Fibroblast of mammary gland (primary cell): ENCODE measurements at regions not wholly inside any gene's neighbourhood (a gene's known extent, or its start where the extent isn't known, plus 50 kb on each side); places are given as distances from the start of the nearest gene placed in this dataset.

Source experiments
- DNase-seq: peaks from one replicate; pipeline ENCODE4 v3.0.0-alpha.2; 2010; ENCODE audit warnings: low read depth
- H3K4me3 ChIP-seq: 2 replicates; pipeline ENCODE4 v1.5.1; 2011; ENCODE audit warnings: low read depth, mild to moderate bottlenecking, low read length, moderate library complexity; ENCODE audit not compliant: control insufficient read depth
- TF ChIP-seq, protein P1 (sequence below): conservative IDR thresholded peaks from 2 replicates; pipeline ENCODE4 v1.5.1; 2011; ENCODE audit warnings: low read depth, low read length, inconsistent platforms; ENCODE audit not compliant: control insufficient read depth, insufficient read depth

DNA sequence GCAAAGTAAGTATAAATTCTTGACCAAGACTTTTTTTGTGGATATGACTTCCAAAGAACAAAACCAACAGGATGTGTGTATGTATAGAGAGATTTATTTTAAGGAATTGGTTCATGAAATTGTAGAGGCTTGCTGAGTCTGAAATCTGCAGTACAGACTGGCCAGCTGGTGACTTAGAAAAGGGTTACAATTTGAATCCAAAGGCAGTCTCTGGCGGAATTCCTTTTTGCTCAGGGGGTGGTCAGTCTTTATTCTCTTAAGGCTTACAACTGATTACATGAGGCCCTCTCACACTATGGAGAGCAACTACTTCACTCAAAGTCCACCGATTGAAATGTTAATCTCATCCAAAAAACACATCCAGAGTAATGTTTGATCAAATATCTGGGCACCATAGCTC lies 100.1 kb upstream of the IMMP2L start:
- TF ChIP-seq, protein P1, sequence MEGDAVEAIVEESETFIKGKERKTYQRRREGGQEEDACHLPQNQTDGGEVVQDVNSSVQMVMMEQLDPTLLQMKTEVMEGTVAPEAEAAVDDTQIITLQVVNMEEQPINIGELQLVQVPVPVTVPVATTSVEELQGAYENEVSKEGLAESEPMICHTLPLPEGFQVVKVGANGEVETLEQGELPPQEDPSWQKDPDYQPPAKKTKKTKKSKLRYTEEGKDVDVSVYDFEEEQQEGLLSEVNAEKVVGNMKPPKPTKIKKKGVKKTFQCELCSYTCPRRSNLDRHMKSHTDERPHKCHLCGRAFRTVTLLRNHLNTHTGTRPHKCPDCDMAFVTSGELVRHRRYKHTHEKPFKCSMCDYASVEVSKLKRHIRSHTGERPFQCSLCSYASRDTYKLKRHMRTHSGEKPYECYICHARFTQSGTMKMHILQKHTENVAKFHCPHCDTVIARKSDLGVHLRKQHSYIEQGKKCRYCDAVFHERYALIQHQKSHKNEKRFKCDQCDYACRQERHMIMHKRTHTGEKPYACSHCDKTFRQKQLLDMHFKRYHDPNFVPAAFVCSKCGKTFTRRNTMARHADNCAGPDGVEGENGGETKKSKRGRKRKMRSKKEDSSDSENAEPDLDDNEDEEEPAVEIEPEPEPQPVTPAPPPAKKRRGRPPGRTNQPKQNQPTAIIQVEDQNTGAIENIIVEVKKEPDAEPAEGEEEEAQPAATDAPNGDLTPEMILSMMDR, result no peak
- no peak for DNase-seq
- no peak overlapping the region for H3K4me3 ChIP-seq

- TF ChIP-seq, protein P1, result no peak
Measured at GRCh38 chr7:111660478-111660877, 98.2 kb upstream of the IMMP2L start.

DNA sequence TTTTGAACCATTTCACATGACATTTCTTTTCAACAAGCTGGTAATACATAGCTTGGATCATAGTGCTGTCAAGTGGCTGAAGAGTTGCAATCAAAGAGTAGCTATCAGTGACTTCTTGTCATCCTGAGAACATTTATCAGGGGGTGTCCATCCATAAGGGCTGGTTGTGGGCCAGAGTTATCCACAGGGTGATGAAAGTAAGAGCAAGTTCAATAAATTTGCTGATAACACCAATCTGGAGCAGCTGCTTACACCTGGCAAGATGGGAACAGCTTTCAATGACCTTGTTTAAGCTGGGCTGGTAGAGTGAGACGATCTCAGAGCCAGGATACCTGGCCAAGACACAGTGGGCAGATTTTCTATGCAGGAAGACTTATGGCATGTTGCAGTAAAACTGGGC lies 96.3 kb upstream of the IMMP2L start:
- no peak for DNase-seq
- TF ChIP-seq, protein P1, result no peak
- no peak overlapping the region for H3K4me3 ChIP-seq

More at GRCh38 chr7:111660478-111660877, 98.2 kb upstream of the IMMP2L start:
- DNase-seq, result no peak
- H3K4me3 ChIP-seq, result no peak overlapping the region

DNA sequence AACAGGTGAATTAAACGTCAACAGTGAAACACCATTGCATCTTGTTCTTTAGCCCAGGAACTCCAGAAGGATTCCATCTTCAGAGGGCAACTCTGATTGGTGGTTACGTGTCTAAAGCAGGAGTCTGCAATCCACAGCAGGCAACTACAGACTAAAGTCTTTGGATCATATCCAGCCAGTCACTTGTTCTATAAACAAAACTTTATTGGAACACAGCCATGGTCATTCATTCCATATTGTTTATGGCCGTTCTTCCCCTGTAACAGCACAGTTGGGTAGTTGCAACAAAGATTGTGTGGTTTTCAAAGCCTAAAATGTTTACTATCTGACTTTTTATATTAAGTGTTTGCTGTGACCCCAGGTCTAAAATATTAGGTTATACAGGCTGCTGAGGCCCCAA lies 94.7 kb upstream of the IMMP2L start:
- H3K4me3 ChIP-seq, result no peak overlapping the region
- DNase-seq, result no peak
- TF ChIP-seq, protein P1, result no peak

- peak; percentile 13 for DNase-seq
Measured at GRCh38 chr7:111654343-111654742, 92.1 kb upstream of the IMMP2L start.

GRCh38 chr7:111653846-111654245 lies 91.6 kb upstream of the IMMP2L start:
- no peak overlapping the region for H3K4me3 ChIP-seq
- TF ChIP-seq, protein P1, result no peak
- no peak for DNase-seq

More at GRCh38 chr7:111654343-111654742, 92.1 kb upstream of the IMMP2L start:
- TF ChIP-seq, protein P1, result no peak
- no peak overlapping the region for H3K4me3 ChIP-seq

DNA sequence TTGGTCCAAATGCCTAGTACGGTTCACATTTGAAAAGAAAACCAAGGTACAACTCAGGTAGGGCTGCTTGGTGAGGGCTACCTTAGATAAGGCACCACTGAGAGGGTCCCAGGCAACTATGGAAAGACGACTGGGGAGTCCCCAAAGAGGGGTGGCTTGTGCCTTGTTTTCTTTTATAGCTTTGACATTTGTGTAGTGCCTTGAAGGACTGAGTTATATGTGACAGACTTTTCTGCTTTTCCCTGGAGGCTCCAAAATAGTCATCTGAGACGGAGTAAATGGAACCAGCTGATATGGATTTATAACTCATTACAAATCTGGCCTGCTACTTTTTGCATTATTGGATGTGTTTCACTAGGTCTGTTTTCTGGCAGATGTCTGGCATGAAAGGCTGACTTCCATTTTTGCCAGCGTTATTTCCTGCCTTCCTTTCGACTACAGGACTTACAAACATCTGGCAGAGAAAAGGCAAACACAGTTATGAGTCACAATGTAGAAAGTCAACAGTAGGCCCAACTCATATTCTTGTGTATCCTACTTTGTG lies 88.2 kb upstream of the IMMP2L start:
- no peak overlapping the region for H3K4me3 ChIP-seq
- peak; percentile 86 for DNase-seq
- TF ChIP-seq, protein P1, result no peak
